ENCODE measurements at regions not wholly inside any gene's neighbourhood (a gene's known extent, or its start where the extent isn't known, plus 50 kb on each side); places are given as distances from the start of the nearest gene placed in this dataset.

DNA sequence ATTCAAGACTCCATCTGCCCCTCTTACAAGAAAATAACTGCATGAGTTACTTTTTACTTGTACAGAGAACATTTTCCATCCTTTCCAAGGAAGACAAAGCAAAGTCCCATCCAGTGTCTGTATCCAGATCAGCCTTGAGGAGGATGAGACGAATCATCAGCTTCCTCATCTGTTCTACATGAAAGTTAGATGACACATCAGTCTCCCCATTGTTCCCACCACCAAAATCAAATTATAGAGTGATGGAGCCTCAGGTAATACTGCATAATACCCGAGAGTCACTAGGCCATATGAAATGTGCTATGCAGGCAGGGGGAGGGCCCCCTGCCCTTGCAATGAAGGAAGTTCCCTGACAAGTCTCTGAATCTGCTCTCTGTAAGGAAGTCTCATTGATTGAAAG, 1244.6 kb upstream of the SLC10A2 start:
- DNase-seq (no peak), ATAC-seq (no peak)
- H3K4me1 ChIP-seq (ENCODE audit: control insufficient read depth in 2 of 2, insufficient read depth in 2 of 2, low read length in 2 of 2) = no peaks in the 10 kb centered on the region
- no peaks in the 10 kb centered on the region for H3K36me3 Mint-ChIP-seq
- no peak overlapping the region for H3K4me3 ChIP-seq (ENCODE audit: low read length)
- no peaks in the 10 kb centered on the region for H3K4me1 Mint-ChIP-seq
- no peaks in the 10 kb centered on the region for H3K9me3 ChIP-seq (ENCODE audit: control insufficient read depth in 2 of 3, low read length in 3 of 3)
- H3K27me3 ChIP-seq (ENCODE audit: control insufficient read depth in 2 of 2, insufficient read depth in 2 of 2, low read length in 2 of 2) = no peaks in the 10 kb centered on the region
- H3K4me3 Mint-ChIP-seq = no peak overlapping the region
- H3K9me3 Mint-ChIP-seq = peaks cover 0 to 9% (median 4%) of the 10 kb centered on the region in 11 donors
- intact Hi-C loops (cut with micrococcal nuclease) = no loop called here
- ChIA-PET POLR2A (no interaction called here), CTCF (no interaction called here)
- no peak overlapping the region for H3K27ac Mint-ChIP-seq
- H3K27me3 Mint-ChIP-seq = no peaks in the 10 kb centered on the region
- no peak overlapping the region for H3K27ac ChIP-seq (ENCODE audit: low read depth, low read length)
- no peaks in the 10 kb centered on the region for H3K36me3 ChIP-seq (ENCODE audit: control insufficient read depth in 2 of 3, insufficient read depth in 3 of 3, low read length in 3 of 3)

DNA sequence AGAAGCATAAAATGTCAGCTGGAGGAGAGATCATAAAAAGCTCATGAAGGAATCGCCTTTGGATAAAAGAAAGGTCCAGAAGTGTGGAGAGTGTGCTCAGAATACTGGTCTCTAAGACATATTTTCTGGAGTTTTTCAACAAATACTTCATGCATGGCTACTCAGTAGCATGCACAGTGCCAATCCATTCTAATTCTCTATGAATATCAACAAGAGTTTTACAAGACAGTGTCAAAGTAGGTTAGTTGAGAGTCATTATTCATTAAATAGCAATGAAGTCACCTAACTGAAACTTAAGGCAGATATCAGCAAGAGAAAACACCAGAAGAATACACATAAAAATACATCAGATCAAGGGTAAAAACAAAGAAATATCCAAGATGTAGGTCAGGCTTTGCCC, 1243.2 kb upstream of the SLC10A2 start:
- Mint-ChIP-seq H3K9me3 (peaks cover 0 to 8% (median 4%) of the 10 kb centered on the region in 11 donors), H3K27me3 (no peaks in the 10 kb centered on the region), H3K36me3 (no peaks in the 10 kb centered on the region), H3K27ac (no peak overlapping the region), H3K4me1 (no peaks in the 10 kb centered on the region), H3K4me3 (no peak overlapping the region)
- ChIA-PET CTCF (no interaction called here), POLR2A (no interaction called here)
- Histone ChIP-seq H3K36me3 (ENCODE audit: control insufficient read depth in 2 of 3, insufficient read depth in 3 of 3, low read length in 3 of 3) (no peaks in the 10 kb centered on the region), H3K27me3 (ENCODE audit: control insufficient read depth in 2 of 2, insufficient read depth in 2 of 2, low read length in 2 of 2) (no peaks in the 10 kb centered on the region), H3K9me3 (ENCODE audit: control insufficient read depth in 2 of 3, low read length in 3 of 3) (no peaks in the 10 kb centered on the region), H3K27ac (ENCODE audit: low read depth, low read length) (no peak overlapping the region), H3K4me3 (ENCODE audit: low read length) (no peak overlapping the region), H3K4me1 (ENCODE audit: control insufficient read depth in 2 of 2, insufficient read depth in 2 of 2, low read length in 2 of 2) (no peaks in the 10 kb centered on the region)
- intact Hi-C loops (cut with micrococcal nuclease) = no loop called here
- ATAC-seq (no peak), DNase-seq (no peak)

DNA sequence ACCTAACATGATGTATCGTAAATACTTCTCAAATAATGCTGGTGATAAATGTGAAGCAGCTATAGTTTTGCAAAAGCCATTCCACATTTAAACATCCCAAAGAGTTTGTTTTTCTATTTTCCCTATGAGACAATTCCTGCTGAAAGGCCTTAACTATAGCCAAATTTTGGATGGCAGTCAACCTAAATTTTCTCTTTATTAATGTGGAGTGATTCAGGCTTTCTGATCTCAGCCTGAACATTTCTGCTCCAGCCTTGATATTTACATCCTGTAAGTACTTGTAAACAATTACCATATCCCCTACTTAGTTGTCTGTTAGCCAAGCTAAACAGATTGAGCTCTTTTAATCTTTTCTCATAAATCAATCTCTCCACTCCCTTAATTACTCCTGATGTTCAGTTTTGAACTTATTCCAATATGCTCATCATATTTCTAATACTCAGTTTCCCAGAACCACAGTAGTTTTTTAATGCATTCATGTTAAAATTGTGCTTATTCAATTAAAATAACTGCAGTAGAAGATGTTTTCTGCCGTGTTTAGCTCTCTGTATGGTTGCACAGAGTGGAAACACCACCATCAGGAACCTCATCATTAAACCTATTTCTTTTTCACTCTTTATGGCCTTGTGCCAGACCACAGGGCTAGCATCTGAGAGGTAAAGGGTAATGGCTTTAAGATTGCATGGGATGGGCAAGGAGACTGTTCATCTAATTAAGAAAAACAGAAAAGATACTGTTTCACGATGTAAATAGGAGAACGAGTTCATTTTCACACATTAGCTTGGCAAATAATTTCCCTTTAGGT, 1235.2 kb upstream of the SLC10A2 start:
- Histone ChIP-seq H3K4me1 (ENCODE audit: control insufficient read depth in 2 of 2, insufficient read depth in 2 of 2, low read length in 2 of 2) (no peaks in the 10 kb centered on the region), H3K27me3 (ENCODE audit: control insufficient read depth in 2 of 2, insufficient read depth in 2 of 2, low read length in 2 of 2) (no peaks in the 10 kb centered on the region), H3K4me3 (ENCODE audit: low read length) (no peak overlapping the region), H3K9me3 (ENCODE audit: control insufficient read depth in 2 of 3, low read length in 3 of 3) (no peaks in the 10 kb centered on the region), H3K27ac (ENCODE audit: low read depth, low read length) (no peak overlapping the region), H3K36me3 (ENCODE audit: control insufficient read depth in 2 of 3, insufficient read depth in 3 of 3, low read length in 3 of 3) (no peaks in the 10 kb centered on the region)
- Mint-ChIP-seq H3K9me3 (peaks cover 0 to 12% (median 3%) of the 10 kb centered on the region in 11 donors), H3K27ac (no peak overlapping the region), H3K27me3 (no peaks in the 10 kb centered on the region), H3K4me1 (no peaks in the 10 kb centered on the region), H3K4me3 (no peak overlapping the region), H3K36me3 (no peaks in the 10 kb centered on the region)
- intact Hi-C loops (cut with micrococcal nuclease) = no loop called here
- ATAC-seq (no peak), DNase-seq (no peak)
- ChIA-PET CTCF (no interaction called here), POLR2A (no interaction called here)

DNA sequence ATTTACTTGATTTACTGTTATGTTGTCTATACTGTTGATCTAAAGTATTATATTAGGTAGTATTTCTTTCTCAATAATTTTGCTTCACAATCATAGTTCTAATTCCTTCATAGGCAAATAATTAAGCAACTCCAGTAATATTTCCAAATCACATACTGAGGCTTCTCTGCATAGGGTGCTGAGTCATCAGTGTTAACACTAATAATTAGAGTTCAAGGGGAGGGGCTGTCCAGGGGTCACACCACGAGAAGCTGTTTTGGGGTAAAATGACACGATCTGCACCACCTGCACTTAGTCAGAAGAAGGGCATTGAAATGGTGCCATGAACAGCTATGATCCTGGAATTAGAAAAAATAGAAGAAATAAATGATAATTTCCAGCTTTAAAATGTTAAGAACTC, 1230.9 kb upstream of the SLC10A2 start:
- H3K9me3 Mint-ChIP-seq = peaks cover 0 to 20% (median 0%) of the 10 kb centered on the region in 11 donors
- ChIA-PET CTCF (no interaction called here), POLR2A (no interaction called here)
- H3K4me1 Mint-ChIP-seq = no peaks in the 10 kb centered on the region
- no peaks in the 10 kb centered on the region for H3K9me3 ChIP-seq (ENCODE audit: control insufficient read depth in 2 of 3, low read length in 3 of 3)
- no peak overlapping the region for H3K4me3 Mint-ChIP-seq
- intact Hi-C loops (cut with micrococcal nuclease) = no loop called here
- no peaks in the 10 kb centered on the region for H3K27me3 Mint-ChIP-seq
- DNase-seq (no peak), ATAC-seq (no peak)
- no peak overlapping the region for H3K27ac ChIP-seq (ENCODE audit: low read depth, low read length)
- H3K36me3 ChIP-seq (ENCODE audit: control insufficient read depth in 2 of 3, insufficient read depth in 3 of 3, low read length in 3 of 3) = no peaks in the 10 kb centered on the region
- no peaks in the 10 kb centered on the region for H3K4me1 ChIP-seq (ENCODE audit: control insufficient read depth in 2 of 2, insufficient read depth in 2 of 2, low read length in 2 of 2)
- no peak overlapping the region for H3K4me3 ChIP-seq (ENCODE audit: low read length)
- no peaks in the 10 kb centered on the region for H3K36me3 Mint-ChIP-seq
- no peaks in the 10 kb centered on the region for H3K27me3 ChIP-seq (ENCODE audit: control insufficient read depth in 2 of 2, insufficient read depth in 2 of 2, low read length in 2 of 2)
- no peak overlapping the region for H3K27ac Mint-ChIP-seq

DNA sequence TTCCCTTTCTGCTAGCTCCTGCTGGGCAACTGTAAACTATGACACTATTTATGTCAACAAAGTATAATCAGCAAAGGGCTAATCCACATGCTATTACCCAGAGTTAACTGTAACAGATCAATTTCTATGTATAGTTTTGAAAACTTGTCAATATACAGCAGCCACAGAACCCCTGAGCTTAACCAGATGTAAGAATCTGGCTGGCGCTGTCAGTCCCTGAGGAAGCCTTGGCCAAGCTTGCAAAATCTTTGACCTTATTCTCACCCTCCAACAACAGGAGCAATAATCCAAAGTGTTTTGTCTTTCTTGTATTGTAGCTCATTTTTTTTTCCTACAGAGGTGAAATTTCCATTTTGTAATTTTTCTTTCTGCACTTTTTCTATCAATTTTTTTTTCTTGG, 1230.1 kb upstream of the SLC10A2 start:
- Mint-ChIP-seq H3K27ac (no peak overlapping the region), H3K4me3 (no peak overlapping the region), H3K9me3 (peaks cover 0 to 16% (median 0%) of the 10 kb centered on the region in 11 donors), H3K4me1 (no peaks in the 10 kb centered on the region), H3K36me3 (no peaks in the 10 kb centered on the region), H3K27me3 (no peaks in the 10 kb centered on the region)
- Histone ChIP-seq H3K9me3 (ENCODE audit: control insufficient read depth in 2 of 3, low read length in 3 of 3) (no peaks in the 10 kb centered on the region), H3K4me1 (ENCODE audit: control insufficient read depth in 2 of 2, insufficient read depth in 2 of 2, low read length in 2 of 2) (no peaks in the 10 kb centered on the region), H3K36me3 (ENCODE audit: control insufficient read depth in 2 of 3, insufficient read depth in 3 of 3, low read length in 3 of 3) (no peaks in the 10 kb centered on the region), H3K4me3 (ENCODE audit: low read length) (no peak overlapping the region), H3K27me3 (ENCODE audit: control insufficient read depth in 2 of 2, insufficient read depth in 2 of 2, low read length in 2 of 2) (no peaks in the 10 kb centered on the region), H3K27ac (ENCODE audit: low read depth, low read length) (no peak overlapping the region)
- DNase-seq (no peak), ATAC-seq (no peak)
- POLR2A ChIA-PET = no interaction called here
- CTCF ChIA-PET = no interaction called here
- intact Hi-C loops (cut with micrococcal nuclease) = no loop called here

DNA sequence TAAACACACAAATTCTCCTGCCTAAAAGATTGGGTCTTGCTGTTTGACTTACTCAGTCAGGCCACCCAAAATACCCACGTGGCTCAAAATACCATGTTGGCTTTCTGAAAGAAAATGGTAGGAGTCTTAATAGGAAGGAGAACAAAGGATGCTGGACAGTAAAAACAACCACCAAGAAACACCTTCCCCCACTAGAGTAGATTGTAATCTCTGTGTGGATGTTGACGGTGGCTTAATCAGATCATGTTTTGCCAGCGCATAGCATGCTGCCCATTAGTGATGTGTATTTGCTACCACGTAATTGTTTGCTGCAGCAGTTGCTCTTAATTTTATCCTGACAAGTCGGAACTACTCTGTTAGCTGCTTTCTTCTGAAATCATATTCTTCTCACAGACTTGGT, 1229.3 kb upstream of the SLC10A2 start:
- H3K4me1 Mint-ChIP-seq = no peaks in the 10 kb centered on the region
- Histone ChIP-seq H3K4me1 (ENCODE audit: control insufficient read depth in 2 of 2, insufficient read depth in 2 of 2, low read length in 2 of 2) (no peaks in the 10 kb centered on the region), H3K4me3 (ENCODE audit: low read length) (no peak overlapping the region), H3K9me3 (ENCODE audit: control insufficient read depth in 2 of 3, low read length in 3 of 3) (no peaks in the 10 kb centered on the region), H3K27ac (ENCODE audit: low read depth, low read length) (no peak overlapping the region), H3K36me3 (ENCODE audit: control insufficient read depth in 2 of 3, insufficient read depth in 3 of 3, low read length in 3 of 3) (no peaks in the 10 kb centered on the region), H3K27me3 (ENCODE audit: control insufficient read depth in 2 of 2, insufficient read depth in 2 of 2, low read length in 2 of 2) (no peaks in the 10 kb centered on the region)
- no peak for DNase-seq
- H3K36me3 Mint-ChIP-seq = no peaks in the 10 kb centered on the region
- no peak overlapping the region for H3K27ac Mint-ChIP-seq
- ChIA-PET CTCF (no interaction called here), POLR2A (no interaction called here)
- H3K4me3 Mint-ChIP-seq = no peak overlapping the region
- H3K9me3 Mint-ChIP-seq = peaks cover 0 to 16% (median 0%) of the 10 kb centered on the region in 11 donors
- H3K27me3 Mint-ChIP-seq = no peaks in the 10 kb centered on the region
- no peak for ATAC-seq
- intact Hi-C loops (cut with micrococcal nuclease) = no loop called here

- CTCF ChIA-PET = no interaction called here
- Mint-ChIP-seq H3K4me1 (no peaks in the 10 kb centered on the region), H3K27me3 (no peaks in the 10 kb centered on the region), H3K36me3 (no peaks in the 10 kb centered on the region), H3K4me3 (no peak overlapping the region), H3K9me3 (peaks cover 0 to 13% (median 0%) of the 10 kb centered on the region in 11 donors), H3K27ac (no peak overlapping the region)
- Histone ChIP-seq H3K27me3 (ENCODE audit: control insufficient read depth in 2 of 2, insufficient read depth in 2 of 2, low read length in 2 of 2) (no peaks in the 10 kb centered on the region), H3K9me3 (ENCODE audit: control insufficient read depth in 2 of 3, low read length in 3 of 3) (no peaks in the 10 kb centered on the region), H3K36me3 (ENCODE audit: control insufficient read depth in 2 of 3, insufficient read depth in 3 of 3, low read length in 3 of 3) (no peaks in the 10 kb centered on the region), H3K4me3 (ENCODE audit: low read length) (no peak overlapping the region), H3K27ac (ENCODE audit: low read depth, low read length) (no peak overlapping the region), H3K4me1 (ENCODE audit: control insufficient read depth in 2 of 2, insufficient read depth in 2 of 2, low read length in 2 of 2) (no peaks in the 10 kb centered on the region)
- DNase-seq (no peak), ATAC-seq (no peak)
- intact Hi-C loops (cut with micrococcal nuclease) = no loop called here
- POLR2A ChIA-PET = no interaction called here
Observed at GRCh38 chr13:104289400-104289799, 1223.2 kb upstream of the SLC10A2 start.
